H9 (cell line): ENCODE measurements at regions not wholly inside any gene's neighbourhood (a gene's known extent, or its start where the extent isn't known, plus 50 kb on each side); places are given as distances from the start of the nearest gene placed in this dataset.

Experiments used
- DNase-seq: peaks from one replicate; pipeline ENCODE4 v3.0.0-alpha.2; 2017
- H2AFZ ChIP-seq: one replicate; pipeline ENCODE4 v1.6.1; 2013; ENCODE audit warnings: mild to moderate bottlenecking, low read length, control low read depth, moderate library complexity
- H2AK5ac ChIP-seq: 2 replicates; pipeline ENCODE4 v1.6.1; 2013; ENCODE audit warnings: low read length, control low read depth, mixed read lengths; ENCODE audit not compliant: insufficient read length
- H2BK120ac ChIP-seq: one replicate; pipeline ENCODE4 v1.6.1; 2013; ENCODE audit warnings: low read depth, mild to moderate bottlenecking, low read length, control low read depth, inconsistent platforms; ENCODE audit not compliant: poor library complexity, severe bottlenecking
- H2BK12ac ChIP-seq: 2 replicates; pipeline ENCODE4 v1.6.1; 2013; ENCODE audit warnings: low read length, control low read depth, mixed read lengths, low read depth; ENCODE audit not compliant: insufficient read length
- H2BK15ac ChIP-seq: 2 replicates; pipeline ENCODE4 v1.6.1; 2013; ENCODE audit warnings: low read depth, low read length, control low read depth
- H2BK20ac ChIP-seq: one replicate; pipeline ENCODE4 v1.6.1; 2013; ENCODE audit warnings: low read depth, mild to moderate bottlenecking, low read length, control low read depth, inconsistent platforms; ENCODE audit not compliant: poor library complexity, severe bottlenecking
- H2BK5ac ChIP-seq: 2 replicates; pipeline ENCODE4 v1.6.1; 2013; ENCODE audit warnings: low read length, control low read depth, mixed read lengths; ENCODE audit not compliant: insufficient read length
- H3K14ac ChIP-seq: 2 replicates; pipeline ENCODE4 v1.6.1; 2013; ENCODE audit warnings: low read length, control low read depth; ENCODE audit not compliant: insufficient read depth
- H3K18ac ChIP-seq: 2 replicates; pipeline ENCODE4 v1.6.1; 2013; ENCODE audit warnings: low read depth, mild to moderate bottlenecking, mixed read lengths, low read length, control low read depth; ENCODE audit not compliant: insufficient read length
- H3K23ac ChIP-seq: 2 replicates; pipeline ENCODE4 v1.6.1; 2013; ENCODE audit warnings: low read length, control low read depth, mixed read lengths, low read depth; ENCODE audit not compliant: insufficient read length
- H3K23me2 ChIP-seq: 2 replicates; pipeline ENCODE4 v1.6.1; 2013; ENCODE audit warnings: low read depth, mild to moderate bottlenecking, mixed read lengths, low read length, control low read depth; ENCODE audit not compliant: insufficient read length, poor library complexity, severe bottlenecking
- H3K27ac ChIP-seq: 2 replicates; pipeline ENCODE4 v1.5.1; 2013; ENCODE audit warnings: low read length, control low read depth, mixed read lengths, low read depth; ENCODE audit not compliant: insufficient read length
- H3K27me3 ChIP-seq: 2 replicates; pipeline ENCODE4 v1.6.1; 2013; ENCODE audit warnings: low read length, control low read depth, inconsistent platforms; ENCODE audit not compliant: insufficient read depth
- H3K4ac ChIP-seq: 2 replicates; pipeline ENCODE4 v1.6.1; 2013; ENCODE audit warnings: low read depth, mild to moderate bottlenecking, control low read depth, inconsistent platforms, low read length, moderate library complexity
- H3K4me1 ChIP-seq: 2 replicates; pipeline ENCODE4 v1.6.1; 2013; ENCODE audit warnings: low read length, control low read depth, inconsistent platforms; ENCODE audit not compliant: insufficient read depth
- H3K4me2 ChIP-seq: 2 replicates; pipeline ENCODE4 v1.6.1; 2013; ENCODE audit warnings: low read length, control low read depth, mixed read lengths; ENCODE audit not compliant: insufficient read length, insufficient read depth
- H3K56ac ChIP-seq: 2 replicates; pipeline ENCODE4 v1.6.1; 2013; ENCODE audit warnings: low read depth, mild to moderate bottlenecking, mixed read lengths, low read length, control low read depth; ENCODE audit not compliant: insufficient read length
- H3K79me1 ChIP-seq: 2 replicates; pipeline ENCODE4 v1.6.1; 2013; ENCODE audit warnings: low read depth, mild to moderate bottlenecking, moderate library complexity, low read length, control low read depth, inconsistent platforms; ENCODE audit not compliant: insufficient read depth, poor library complexity, severe bottlenecking
- H3K79me2 ChIP-seq: 2 replicates; pipeline ENCODE4 v1.6.1; 2013; ENCODE audit warnings: low read length, control low read depth, inconsistent platforms; ENCODE audit not compliant: insufficient read depth
- H3K9ac ChIP-seq: 2 replicates; pipeline ENCODE4 v1.6.1; 2013; ENCODE audit warnings: low read length, control low read depth, mixed read lengths; ENCODE audit not compliant: insufficient read length; ENCODE audit errors: extremely low read depth
- H3K9me3 ChIP-seq: one replicate; pipeline ENCODE4 v1.6.1; 2013; ENCODE audit warnings: low read depth, low read length, inconsistent platforms; ENCODE audit not compliant: control insufficient read depth
- H3T11ph ChIP-seq: one replicate; pipeline ENCODE4 v1.6.1; 2013; ENCODE audit warnings: mild to moderate bottlenecking, low read length, control low read depth, inconsistent platforms
- H4K20me1 ChIP-seq: one replicate; pipeline ENCODE4 v1.6.1; 2013; ENCODE audit not compliant: control insufficient read depth, insufficient read length, insufficient read depth
- H4K5ac ChIP-seq: 2 replicates; pipeline ENCODE4 v1.6.1; 2013; ENCODE audit warnings: low read depth, mild to moderate bottlenecking, mixed read lengths, low read length, control low read depth; ENCODE audit not compliant: insufficient read length
- H4K8ac ChIP-seq: replicated peaks from 2 replicates; pipeline ENCODE4 v1.6.1; 2013; ENCODE audit warnings: low read length, control low read depth, mixed read lengths, low read depth; ENCODE audit not compliant: insufficient read length
- H4K91ac ChIP-seq: 2 replicates; pipeline ENCODE4 v1.6.1; 2013; ENCODE audit warnings: low read depth, mild to moderate bottlenecking, moderate library complexity, mixed read lengths, low read length, control low read depth; ENCODE audit not compliant: insufficient read length
- H3K27ac Mint-ChIP-seq, 3 experiments: 2 replicates in 2 of 3; 3 replicates in 1 of 3; pipeline ENCODE4 v1.8.0; 2020 to 2021; ENCODE audit warnings: mixed read lengths in 3 of 3, mild to moderate bottlenecking in 1 of 3, moderate library complexity in 1 of 3
- H3K27me3 Mint-ChIP-seq: 2 replicates; pipeline ENCODE4 v1.8.0; 2021; ENCODE audit warnings: low read depth, mild to moderate bottlenecking, moderate library complexity, mixed read lengths
- H3K36me3 Mint-ChIP-seq, 3 experiments: 2 replicates in 2 of 3; 3 replicates in 1 of 3; pipeline ENCODE4 v1.8.0; 2020 to 2021; ENCODE audit warnings: low read depth in 3 of 3, mixed read lengths in 3 of 3; ENCODE audit not compliant: insufficient read depth in 1 of 3
- H3K4me1 Mint-ChIP-seq, 2 experiments: 2 replicates each; pipeline ENCODE4 v1.8.0; 2020; ENCODE audit warnings: mixed read lengths in 2 of 2
- H3K4me3 Mint-ChIP-seq, 2 experiments: 2 replicates in 1 of 2; 3 replicates in 1 of 2; pipeline ENCODE4 v1.8.0; 2020 to 2021; ENCODE audit warnings: mild to moderate bottlenecking in 2 of 2, mixed read lengths in 2 of 2, moderate library complexity in 1 of 2
- H3K9me3 Mint-ChIP-seq, 2 experiments: 2 replicates in 1 of 2; 3 replicates in 1 of 2; pipeline ENCODE4 v1.8.0; 2020; ENCODE audit warnings: mild to moderate bottlenecking in 2 of 2, mixed read lengths in 2 of 2, moderate library complexity in 1 of 2
- CTCF ChIP-seq: fragments of 200-600 bp; sonication (generic); conservative IDR thresholded peaks from 3 replicates; pipeline ENCODE4 v1.8.0; 2021; ENCODE audit warnings: antibody characterized with exemption, mild to moderate bottlenecking
- WGBS: extraction: QIAGEN DNeasy Blood & Tissue Kit; methylation state at CpG from one replicate; pipeline ENCODE4 v1.1.7; 2013; ENCODE audit warnings: missing lambda C conversion rate, low lambda C conversion rate, mixed read lengths; ENCODE audit not compliant: insufficient read length; ENCODE audit errors: extremely low coverage; 5-methylcytosine and 5-hydroxymethylcytosine counted together

DNA sequence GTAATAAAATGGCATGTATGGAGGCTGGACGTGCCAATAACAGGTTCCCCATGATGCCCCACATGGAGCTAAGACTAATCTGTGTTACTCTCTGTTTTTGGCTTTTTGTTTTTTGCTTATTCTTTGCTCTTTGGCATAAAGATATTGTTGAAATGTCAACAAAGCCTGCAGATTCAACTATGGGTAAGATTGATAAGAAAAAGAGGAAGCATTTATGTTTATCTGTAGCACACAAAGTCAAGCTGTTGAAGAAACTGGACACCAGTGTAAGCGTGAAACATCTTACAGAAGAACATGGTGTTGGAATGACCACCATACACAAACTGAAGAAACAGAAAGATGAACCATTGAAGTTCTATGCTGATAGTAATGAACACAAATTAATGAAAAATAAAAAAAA lies 402.7 kb downstream of the LTN1 start:
- Histone ChIP-seq H2BK15ac (no peak overlapping the region), H3K4me1 (peaks cover 2% of the 10 kb centered on the region; the same call in 1 of the 2 replicates), H2BK120ac (no peak overlapping the region), H4K5ac (no peak overlapping the region), H2BK20ac (no peak overlapping the region), H3K14ac (no peak overlapping the region), H3K9me3 (no peaks in the 10 kb centered on the region), H4K20me1 (no peaks in the 10 kb centered on the region), H4K91ac (no peak overlapping the region), H2BK12ac (no peak overlapping the region), H3K23ac (no peak overlapping the region), H3K4me2 (no peak overlapping the region), H3K56ac (no peak overlapping the region), H2AK5ac (peak overlapping the region; percentile 83), H4K8ac (no peak overlapping the region), H3K23me2 (no peaks in the 10 kb centered on the region), H3K18ac (no peak overlapping the region), H3K9ac (no peak overlapping the region), H3K27me3 (no peaks in the 10 kb centered on the region), H3K79me1 (no peaks in the 10 kb centered on the region), H3K79me2 (no peaks in the 10 kb centered on the region), H3K4ac (no peak overlapping the region), H2AFZ (no peak overlapping the region), H3K27ac (no peak overlapping the region), H3T11ph (no peak overlapping the region), H2BK5ac (no peak overlapping the region)
- Mint-ChIP-seq H3K4me1 (peaks cover 31 to 43% of the 10 kb centered on the region in 2 experiments), H3K27ac (peak overlapping the region in 2 of 3 experiments; percentile 38 to 51; a peak in 2 of 7 replicates), H3K36me3 (peaks cover 0 to 11% (median 9%) of the 10 kb centered on the region in 3 experiments; a peak in 2 of 7 replicates), H3K9me3 (peaks cover 12 to 18% of the 10 kb centered on the region in 2 experiments; a peak in 4 of 5 replicates), H3K4me3 (no peak overlapping the region), H3K27me3 (no peaks in the 10 kb centered on the region)
- no peak for TF ChIP-seq CTCF
- DNase-seq, result no peak
- no CpG with 5 or more reads among the region's 2 CpGs for WGBS
